IMR-90 (cell line): ENCODE measurements at regions not wholly inside any gene's neighbourhood (a gene's known extent, or its start where the extent isn't known, plus 50 kb on each side); places are given as distances from the start of the nearest gene placed in this dataset.

ENCODE experiments used
- ATAC-seq: fragments of 200-7000 bp; cut with Tn5 transposase; 2 replicates; pipeline ENCODE4 v1.9.1; 2020; ENCODE audit warnings: low read depth, mild to moderate bottlenecking, moderate library complexity
- BruUV-seq: library from RNA; stranded (reverse); fragments of 400-500 nt; replicated peaks from 2 replicates; lab custom pipeline; 2021; lab: Mats Ljungman, UMichigan
- CTCF ChIA-PET: fragments of 300-600 bp; formaldehyde crosslinking; extraction: SDS; loops from one replicate; lab custom pipeline; 2021; ENCODE audit warnings: antibody characterized with exemption; lab: Yijun Ruan, JAX
- POLR2A ChIA-PET: fragments of 300-600 bp; sonication (Branson Sonifier 250); formaldehyde crosslinking; loops from one replicate; lab custom pipeline; 2022; ENCODE audit warnings: antibody characterized with exemption; ENCODE audit not compliant: unreplicated experiment; lab: Charles Lee
- DNase-seq: peaks from one replicate; pipeline ENCODE4 v3.0.0; 2013
- H2AFZ ChIP-seq: replicated peaks from 2 replicates; pipeline ENCODE3; 2013; ENCODE audit warnings: low read length, mild to moderate bottlenecking; ENCODE audit not compliant: poor library complexity
- H2AK5ac ChIP-seq: 2 replicates; pipeline ENCODE4 v1.6.1; 2013; ENCODE audit warnings: low read depth, low read length, inconsistent platforms
- H2AK9ac ChIP-seq: replicated peaks from 2 replicates; pipeline ENCODE3; 2013; ENCODE audit warnings: mild to moderate bottlenecking, low read depth, low read length, moderate library complexity; ENCODE audit not compliant: poor library complexity
- H2BK120ac ChIP-seq: 2 replicates; pipeline ENCODE4 v1.6.1; 2013; ENCODE audit warnings: low read depth, low read length, inconsistent platforms
- H2BK15ac ChIP-seq: 3 replicates; pipeline ENCODE4 v1.6.1; 2013; ENCODE audit warnings: low read depth, low read length, inconsistent platforms
- H2BK20ac ChIP-seq: 2 replicates; pipeline ENCODE4 v1.6.1; 2013; ENCODE audit warnings: low read depth, mild to moderate bottlenecking, inconsistent platforms, low read length, moderate library complexity
- H2BK5ac ChIP-seq: 2 replicates; pipeline ENCODE4 v1.6.1; 2013; ENCODE audit warnings: mild to moderate bottlenecking, low read depth, low read length, inconsistent platforms; ENCODE audit not compliant: poor library complexity, severe bottlenecking
- H3K14ac ChIP-seq: replicated peaks from 2 replicates; pipeline ENCODE4 v1.6.1; 2013; ENCODE audit warnings: low read depth, low read length, inconsistent platforms
- H3K18ac ChIP-seq: 2 replicates; pipeline ENCODE4 v1.6.1; 2013; ENCODE audit warnings: low read depth, low read length, control low read depth
- H3K23ac ChIP-seq: 2 replicates; pipeline ENCODE4 v1.6.1; 2013; ENCODE audit warnings: low read depth, low read length, inconsistent platforms
- H3K27ac ChIP-seq: 2 replicates; pipeline ENCODE4 v1.5.1; 2013; ENCODE audit warnings: mild to moderate bottlenecking, control low read depth, low read length; ENCODE audit not compliant: insufficient read depth
- H3K27me3 ChIP-seq: 2 replicates; pipeline ENCODE4 v1.6.1; 2013; ENCODE audit warnings: low read length; ENCODE audit not compliant: control insufficient read depth, insufficient read depth
- H3K36me3 ChIP-seq: 2 replicates; pipeline ENCODE4 v1.6.1; 2013; ENCODE audit warnings: low read length, mixed read lengths; ENCODE audit not compliant: control insufficient read depth, insufficient read depth
- H3K4ac ChIP-seq: 2 replicates; pipeline ENCODE4 v1.6.1; 2013; ENCODE audit warnings: low read depth, low read length, inconsistent platforms
- H3K4me1 ChIP-seq: 2 replicates; pipeline ENCODE4 v1.6.1; 2013; ENCODE audit warnings: low read length, mixed read lengths; ENCODE audit not compliant: control insufficient read depth, insufficient read depth
- H3K4me2 ChIP-seq: 2 replicates; pipeline ENCODE4 v1.6.1; 2013; ENCODE audit warnings: low read depth, mild to moderate bottlenecking, control low read depth, low read length, moderate library complexity
- H3K4me3 ChIP-seq: 2 replicates; pipeline ENCODE4 v1.5.1; 2013; ENCODE audit warnings: low read depth, mild to moderate bottlenecking, control low read depth, low read length, moderate library complexity; ENCODE audit not compliant: insufficient read depth
- H3K56ac ChIP-seq: 2 replicates; pipeline ENCODE4 v1.6.1; 2013; ENCODE audit warnings: low read length, inconsistent platforms; ENCODE audit not compliant: insufficient read depth; ENCODE audit errors: extremely low read depth
- H3K79me1 ChIP-seq, 2 experiments: 2 replicates each; pipeline ENCODE4 v1.6.1; 2013; ENCODE audit warnings: low read length in 2 of 2, inconsistent platforms in 1 of 2, low read depth in 1 of 2
- H3K9ac ChIP-seq: 2 replicates; pipeline ENCODE4 v1.6.1; 2013; ENCODE audit warnings: low read depth, low read length, control low read depth
- H3K9me1 ChIP-seq: 2 replicates; pipeline ENCODE4 v1.6.1; 2013; ENCODE audit warnings: low read length, inconsistent platforms; ENCODE audit not compliant: insufficient read depth
- H3K9me3 ChIP-seq: 2 replicates; pipeline ENCODE4 v1.6.1; 2013; ENCODE audit warnings: low read length; ENCODE audit not compliant: control insufficient read depth, insufficient read depth
- H4K20me1 ChIP-seq: 2 replicates; pipeline ENCODE4 v1.6.1; 2013; ENCODE audit warnings: low read length, inconsistent platforms; ENCODE audit not compliant: insufficient read depth
- H4K5ac ChIP-seq: 2 replicates; pipeline ENCODE4 v1.6.1; 2013; ENCODE audit warnings: mild to moderate bottlenecking, low read depth, low read length, control low read depth
- H4K8ac ChIP-seq, 2 experiments: 2 replicates each; pipeline ENCODE4 v1.6.1; 2013; ENCODE audit warnings: low read depth in 2 of 2, low read length in 2 of 2, control low read depth in 1 of 2, inconsistent platforms in 1 of 2
- H4K91ac ChIP-seq: 2 replicates; pipeline ENCODE4 v1.6.1; 2013; ENCODE audit warnings: low read depth, low read length, inconsistent platforms; ENCODE audit not compliant: insufficient read depth
- CEBPB ChIP-seq: IDR thresholded peaks from 2 replicates; pipeline ENCODE4 v1.6.1; 2012; ENCODE audit warnings: low read depth, low read length, improper control_type of control experiment
- CTCF ChIP-seq: conservative IDR thresholded peaks from 2 replicates; pipeline ENCODE4 v1.5.1; 2012; ENCODE audit warnings: mild to moderate bottlenecking, low read depth, low read length, improper control_type of control experiment
- MAFK ChIP-seq: IDR thresholded peaks from 2 replicates; pipeline ENCODE4 v1.6.1; 2012; ENCODE audit warnings: low read depth, low read length, improper control_type of control experiment
- MXI1 ChIP-seq: IDR thresholded peaks from 2 replicates; pipeline ENCODE4 v1.6.1; 2012; ENCODE audit warnings: low read depth, mild to moderate bottlenecking, low read length, moderate library complexity, borderline replicate concordance
- NFE2L2 ChIP-seq: fragments of 150-350 bp; IDR thresholded peaks from 2 replicates; pipeline ENCODE4 v1.6.1; 2016; ENCODE audit warnings: low read depth, mild to moderate bottlenecking, low read length
- POLR2A ChIP-seq: IDR thresholded peaks from 2 replicates; pipeline ENCODE4 v1.6.1; 2012; ENCODE audit warnings: mild to moderate bottlenecking, low read depth, low read length
- RAD21 ChIP-seq: IDR thresholded peaks from 2 replicates; pipeline ENCODE4 v1.6.1; 2012; ENCODE audit warnings: low read length, improper control_type of control experiment
- RFX5 ChIP-seq: IDR thresholded peaks from 2 replicates; pipeline ENCODE4 v1.8.0; 2012; ENCODE audit warnings: low read depth, mild to moderate bottlenecking, low read length, moderate library complexity
- SMC3 ChIP-seq: fragments of 150-350 bp; IDR thresholded peaks from 2 replicates; pipeline ENCODE4 v1.6.1; 2016; ENCODE audit warnings: low read depth, mild to moderate bottlenecking, antibody characterized with exemption, low read length, moderate library complexity
- WGBS, 2 experiments: methylation state at CpG; one replicate each; pipeline versions ENCODE4 v1.1.5 to v1.1.7; 2013; ENCODE audit warnings: missing lambda C conversion rate in 2 of 2; ENCODE audit not compliant: insufficient read length in 1 of 2; ENCODE audit errors: extremely low coverage in 2 of 2; 5-methylcytosine and 5-hydroxymethylcytosine counted together
- dilution Hi-C: fragments of 300-500 bp; cut with HindIII; formaldehyde crosslinking; loops from one replicate; pipeline ENCODE4 v1.14.3; 2018; ENCODE audit warnings: low sequenced_read_pairs; ENCODE audit not compliant: unreplicated experiment
- in situ Hi-C: fragments of 300-500 bp; cut with MboI; formaldehyde crosslinking; loops from 3 replicates; pipeline ENCODE4 v1.14.3; 2019; ENCODE audit warnings: low sequenced_read_pairs, inconsistent platforms, mixed read lengths
- intact Hi-C: fragments of 100-400 bp; cut with micrococcal nuclease; formaldehyde crosslinking; loops from 2 replicates; pipeline ENCODE4 v1.10.0; 2022

- no peak overlapping the region for H2BK120ac ChIP-seq
- no peaks in the 10 kb centered on the region for H4K20me1 ChIP-seq
- POLR2A ChIA-PET: no interaction called here
- no peak overlapping the region for H3K4me3 ChIP-seq
- no peak overlapping the region for H2BK15ac ChIP-seq
- no peak overlapping the region for H3K4me2 ChIP-seq
- no peak overlapping the region for H4K91ac ChIP-seq
- H2BK20ac ChIP-seq: no peak overlapping the region
- DNase-seq: no peak
- dilution Hi-C loops (no loop called here), intact Hi-C loops (no loop called here), in situ Hi-C loops (no loop called here)
- TF ChIP-seq MXI1 (no peak), CTCF (no peak), POLR2A (no peak), RAD21 (no peak), CEBPB (no peak), SMC3 (no peak), NFE2L2 (no peak), RFX5 (no peak), MAFK (no peak)
- no peak overlapping the region for H3K14ac ChIP-seq
- WGBS, 2 experiments: no CpG with 5 or more reads among the region's 3 CpGs
- H3K56ac ChIP-seq: no peak overlapping the region
- H3K36me3 ChIP-seq: no peaks in the 10 kb centered on the region
- no peak overlapping the region for H3K4ac ChIP-seq
- no peak overlapping the region for H3K18ac ChIP-seq
- H3K9ac ChIP-seq: no peak overlapping the region
- no peak overlapping the region for H2BK5ac ChIP-seq
- no peak overlapping the region for H4K5ac ChIP-seq
- no peak overlapping the region for H4K8ac ChIP-seq
- no TSS peak for BruUV-seq
- H3K4me1 ChIP-seq: no peaks in the 10 kb centered on the region
- no peak overlapping the region for H3K27ac ChIP-seq
- CTCF ChIA-PET: no interaction called here
- H2AK9ac ChIP-seq: no peak overlapping the region
- no peak overlapping the region for H3K23ac ChIP-seq
- H2AFZ ChIP-seq: no peak overlapping the region
- H2AK5ac ChIP-seq: no peak overlapping the region
- ATAC-seq: no peak
- H3K9me1 ChIP-seq: no peaks in the 10 kb centered on the region
- no peaks in the 10 kb centered on the region; the same call in 1 of the 2 replicates for H3K9me3 ChIP-seq
- no peaks in the 10 kb centered on the region for H3K27me3 ChIP-seq
- no peaks in the 10 kb centered on the region for H3K79me1 ChIP-seq
Measured at GRCh38 chr6:92000112-92000511, 1413.2 kb upstream of the MAP3K7 start.
